GM12891 (cell line): ENCODE measurements at regions not wholly inside any gene's neighbourhood (a gene's known extent, or its start where the extent isn't known, plus 50 kb on each side); places are given as distances from the start of the nearest gene placed in this dataset.

Source experiments
- POLR2A ChIP-seq: IDR thresholded peaks from 2 replicates; pipeline ENCODE4 v1.6.1; 2011; ENCODE audit warnings: low read depth, low read length, control low read depth
- POLR2AphosphoS5 ChIP-seq: IDR thresholded peaks from 2 replicates; pipeline ENCODE4 v1.6.1; 2011; ENCODE audit warnings: low read depth, low read length, control low read depth
- SPI1 ChIP-seq: IDR thresholded peaks from 2 replicates; pipeline ENCODE4 v1.6.1; 2011; ENCODE audit warnings: low read depth, low read length, control low read depth
- TAF1 ChIP-seq: IDR thresholded peaks from 2 replicates; pipeline ENCODE4 v1.6.1; 2011; ENCODE audit warnings: low read depth, low read length, control low read depth

GRCh38 chr2:160590664-160591063 lies 97.1 kb upstream of the RBMS1 start:
- TF ChIP-seq POLR2A (no peak), TAF1 (no peak), POLR2AphosphoS5 (no peak), SPI1 (no peak)
